OCI-LY3 (cell line): ENCODE measurements at regions not wholly inside any gene's neighbourhood (a gene's known extent, or its start where the extent isn't known, plus 50 kb on each side); places are given as distances from the start of the nearest gene placed in this dataset.

Source experiments
- H2AFZ ChIP-seq: fragments of 200-600, 300-600 bp; shearing (Covaris generic); 2 replicates; pipeline ENCODE4 v1.6.0; 2014; ENCODE audit warnings: antibody characterized with exemption, low read depth, low read length
- H3K27ac ChIP-seq: fragments of 200-600, 300-600 bp; sonication (generic); 2 replicates; pipeline ENCODE4 v1.5.1; 2014; ENCODE audit warnings: mild to moderate bottlenecking, low read length, moderate library complexity, mixed read lengths
- H3K27me3 ChIP-seq: fragments of 200-600, 300-600 bp; sonication (generic); 2 replicates; pipeline ENCODE4 v1.6.1; 2014; ENCODE audit warnings: low read depth, low read length, mixed read lengths
- H3K36me3 ChIP-seq: fragments of 200-600, 300-600 bp; sonication (generic); replicated peaks from 2 replicates; pipeline ENCODE3; 2014; ENCODE audit warnings: low read depth, low read length, mixed read lengths
- H3K4me1 ChIP-seq: fragments of 300-600, 200-600 bp; sonication (generic); 2 replicates; pipeline ENCODE4 v1.6.1; 2014; ENCODE audit warnings: low read length, mixed read lengths
- H3K4me2 ChIP-seq: fragments of 200-600, 300-600 bp; sonication (generic); 2 replicates; pipeline ENCODE4 v1.6.1; 2014; ENCODE audit warnings: low read length, mixed read lengths
- H3K4me3 ChIP-seq: fragments of 300-600, 200-600 bp; sonication (generic); 2 replicates; pipeline ENCODE4 v1.5.1; 2014; ENCODE audit warnings: antibody characterized with exemption, mild to moderate bottlenecking, low read length, moderate library complexity
- H3K79me2 ChIP-seq: fragments of 300-600, 200-600 bp; shearing (Covaris generic); 2 replicates; pipeline ENCODE4 v1.6.1; 2014; ENCODE audit warnings: mild to moderate bottlenecking, low read length, mixed read lengths
- H3K9ac ChIP-seq: fragments of 300-600, 200-600 bp; shearing (Covaris generic); 2 replicates; pipeline ENCODE4 v1.6.0; 2014; ENCODE audit warnings: mild to moderate bottlenecking, low read length, moderate library complexity
- H3K9me3 ChIP-seq: fragments of 200-600, 300-600 bp; shearing (Covaris generic); 2 replicates; pipeline ENCODE4 v1.6.1; 2014; ENCODE audit warnings: low read length, mixed read lengths; ENCODE audit not compliant: insufficient read depth
- H4K20me1 ChIP-seq: fragments of 200-600, 300-600 bp; sonication (generic); 2 replicates; pipeline ENCODE4 v1.6.1; 2016; ENCODE audit warnings: low read length, mixed read lengths; ENCODE audit not compliant: insufficient read depth
- EZH2phosphoT487 ChIP-seq: fragments of 200-600 bp; shearing (Covaris generic); IDR thresholded peaks from 2 replicates; pipeline ENCODE4 v1.6.1; 2018; ENCODE audit warnings: antibody characterized with exemption, mixed run types, low read depth
- TF ChIP-seq, protein P1 (sequence below): fragments of 200-600, 300-600 bp; sonication (generic); IDR thresholded peaks from 2 replicates; pipeline ENCODE4 v1.5.1; 2014; ENCODE audit warnings: antibody characterized with exemption, low read length, low read depth

DNA sequence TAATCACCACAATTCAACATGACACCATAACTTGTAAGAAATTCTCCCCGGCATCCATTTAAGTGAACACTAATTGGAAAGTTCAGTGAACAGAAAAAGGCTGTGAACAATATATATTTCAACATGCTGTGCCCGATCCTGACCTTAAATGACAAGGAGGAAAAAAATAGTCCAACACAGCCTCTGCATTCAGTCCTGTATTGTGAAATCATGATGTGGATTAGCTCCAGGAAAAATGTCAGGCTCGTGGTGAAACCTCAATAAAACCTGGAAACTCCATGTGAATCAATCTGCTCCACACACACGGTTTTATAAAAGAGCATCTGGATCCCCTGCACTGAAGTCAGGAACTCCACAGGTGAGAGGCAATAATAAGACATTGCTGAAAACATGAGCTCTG lies 145.4 kb upstream of the SPOPL start:
- Histone ChIP-seq H3K4me1 (no peaks in the 10 kb centered on the region), H3K9me3 (no peaks in the 10 kb centered on the region), H3K4me2 (no peak overlapping the region), H3K36me3 (no peaks in the 10 kb centered on the region), H3K27ac (no peak overlapping the region), H3K4me3 (no peak overlapping the region), H4K20me1 (no peaks in the 10 kb centered on the region), H3K9ac (no peak overlapping the region), H3K27me3 (no peaks in the 10 kb centered on the region), H3K79me2 (no peaks in the 10 kb centered on the region), H2AFZ (no peak overlapping the region)
- TF ChIP-seq, protein P1, sequence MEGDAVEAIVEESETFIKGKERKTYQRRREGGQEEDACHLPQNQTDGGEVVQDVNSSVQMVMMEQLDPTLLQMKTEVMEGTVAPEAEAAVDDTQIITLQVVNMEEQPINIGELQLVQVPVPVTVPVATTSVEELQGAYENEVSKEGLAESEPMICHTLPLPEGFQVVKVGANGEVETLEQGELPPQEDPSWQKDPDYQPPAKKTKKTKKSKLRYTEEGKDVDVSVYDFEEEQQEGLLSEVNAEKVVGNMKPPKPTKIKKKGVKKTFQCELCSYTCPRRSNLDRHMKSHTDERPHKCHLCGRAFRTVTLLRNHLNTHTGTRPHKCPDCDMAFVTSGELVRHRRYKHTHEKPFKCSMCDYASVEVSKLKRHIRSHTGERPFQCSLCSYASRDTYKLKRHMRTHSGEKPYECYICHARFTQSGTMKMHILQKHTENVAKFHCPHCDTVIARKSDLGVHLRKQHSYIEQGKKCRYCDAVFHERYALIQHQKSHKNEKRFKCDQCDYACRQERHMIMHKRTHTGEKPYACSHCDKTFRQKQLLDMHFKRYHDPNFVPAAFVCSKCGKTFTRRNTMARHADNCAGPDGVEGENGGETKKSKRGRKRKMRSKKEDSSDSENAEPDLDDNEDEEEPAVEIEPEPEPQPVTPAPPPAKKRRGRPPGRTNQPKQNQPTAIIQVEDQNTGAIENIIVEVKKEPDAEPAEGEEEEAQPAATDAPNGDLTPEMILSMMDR: no peak
- no peak for TF ChIP-seq EZH2phosphoT487

DNA sequence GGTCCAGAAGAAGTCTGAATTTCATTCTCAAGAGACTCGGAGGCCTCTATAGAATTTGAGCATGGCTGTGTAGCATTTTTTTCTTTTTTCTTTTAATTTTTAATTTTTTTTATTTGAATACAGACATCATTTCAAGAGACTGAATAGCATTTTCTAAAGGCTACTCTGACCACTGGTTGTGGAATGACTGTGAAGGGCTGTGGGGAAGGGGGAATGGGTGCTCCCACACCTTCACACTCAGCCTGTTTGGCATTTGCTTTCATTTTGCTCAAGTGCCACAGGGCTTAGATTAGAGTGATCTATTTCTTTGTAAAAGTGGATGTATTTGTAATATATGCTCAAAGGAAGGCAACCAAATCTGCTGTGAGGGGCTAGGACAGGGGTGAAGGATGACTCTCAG lies 142.0 kb upstream of the SPOPL start:
- H3K9ac ChIP-seq: no peak overlapping the region
- no peaks in the 10 kb centered on the region for H3K36me3 ChIP-seq
- TF ChIP-seq, protein P1: no peak
- no peak for TF ChIP-seq EZH2phosphoT487
- H4K20me1 ChIP-seq: no peaks in the 10 kb centered on the region
- H3K27ac ChIP-seq: no peak overlapping the region
- H3K27me3 ChIP-seq: no peaks in the 10 kb centered on the region
- H3K4me1 ChIP-seq: no peaks in the 10 kb centered on the region
- no peak overlapping the region for H3K4me3 ChIP-seq
- H3K79me2 ChIP-seq: no peaks in the 10 kb centered on the region
- H2AFZ ChIP-seq: no peak overlapping the region
- no peak overlapping the region for H3K4me2 ChIP-seq
- H3K9me3 ChIP-seq: no peaks in the 10 kb centered on the region

DNA sequence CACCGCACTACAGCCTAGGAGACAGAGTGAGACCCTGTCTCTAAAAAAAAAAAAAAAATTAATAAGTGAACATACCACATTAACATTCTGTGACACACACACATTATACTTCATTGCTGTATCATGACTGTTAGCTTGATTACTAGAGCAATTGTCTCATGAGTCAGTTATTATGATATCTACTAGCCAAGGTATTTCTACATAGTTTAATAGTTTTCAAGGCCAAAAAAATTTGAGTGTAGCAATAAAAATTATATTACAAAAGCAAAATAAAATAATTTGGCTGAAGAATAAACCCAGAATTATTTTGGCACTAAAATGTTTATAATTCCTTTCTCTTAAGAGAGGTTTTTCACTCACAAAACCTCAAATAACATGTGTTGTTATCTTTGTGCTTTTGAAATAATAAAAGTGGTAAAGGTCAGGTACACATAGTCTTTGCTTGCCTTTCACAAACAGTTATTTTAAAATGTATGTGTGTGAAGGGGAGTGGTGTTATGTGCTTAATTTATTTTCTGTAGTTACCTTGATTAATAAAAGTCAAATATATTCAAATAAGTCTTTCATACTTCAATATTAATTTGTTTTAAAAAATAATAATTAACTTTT lies 136.9 kb upstream of the SPOPL start:
- no peak overlapping the region for H3K4me3 ChIP-seq
- no peaks in the 10 kb centered on the region for H3K4me1 ChIP-seq
- no peak overlapping the region for H3K4me2 ChIP-seq
- no peak overlapping the region for H3K27ac ChIP-seq
- no peak for TF ChIP-seq EZH2phosphoT487
- TF ChIP-seq, protein P1: no peak
- no peak overlapping the region for H2AFZ ChIP-seq
- H3K27me3 ChIP-seq: no peaks in the 10 kb centered on the region
- H3K9ac ChIP-seq: no peak overlapping the region
- H3K79me2 ChIP-seq: no peaks in the 10 kb centered on the region
- no peaks in the 10 kb centered on the region for H4K20me1 ChIP-seq
- no peaks in the 10 kb centered on the region for H3K36me3 ChIP-seq
- no peaks in the 10 kb centered on the region for H3K9me3 ChIP-seq

DNA sequence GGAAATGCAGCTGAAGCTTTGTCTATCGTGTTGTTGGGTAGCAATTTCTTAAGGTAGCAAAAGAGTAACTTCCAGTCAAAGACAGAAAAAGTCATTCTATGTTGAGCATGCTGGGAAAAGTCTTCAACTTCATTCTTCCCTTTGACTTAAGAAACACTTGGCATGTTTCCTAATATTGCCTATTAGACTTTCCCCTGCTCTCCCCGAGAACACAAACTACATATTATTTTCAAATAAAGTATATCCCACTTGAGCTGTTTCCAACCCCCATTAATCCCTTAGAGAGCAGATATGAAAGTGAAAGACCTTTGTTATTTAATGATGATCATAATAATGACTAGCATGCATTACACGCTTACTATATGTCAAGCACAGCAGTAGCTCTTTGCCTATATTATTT lies 136.0 kb upstream of the SPOPL start:
- Histone ChIP-seq H3K4me1 (no peaks in the 10 kb centered on the region), H3K9ac (no peak overlapping the region), H3K9me3 (no peaks in the 10 kb centered on the region), H4K20me1 (no peaks in the 10 kb centered on the region), H3K4me2 (no peak overlapping the region), H2AFZ (no peak overlapping the region), H3K27ac (no peak overlapping the region), H3K36me3 (no peaks in the 10 kb centered on the region), H3K4me3 (no peak overlapping the region), H3K27me3 (no peaks in the 10 kb centered on the region), H3K79me2 (no peaks in the 10 kb centered on the region)
- no peak for TF ChIP-seq EZH2phosphoT487
- TF ChIP-seq, protein P1: no peak
